Neural cell (in vitro differentiated cells): ENCODE measurements at regions not wholly inside any gene's neighbourhood (a gene's known extent, or its start where the extent isn't known, plus 50 kb on each side); places are given as distances from the start of the nearest gene placed in this dataset.

Source experiments
- CTCF ChIP-seq: fragments of 450-650 bp; IDR thresholded peaks from 2 replicates; pipeline ENCODE4 v1.5.1; 2014; ENCODE audit warnings: antibody characterized with exemption, mild to moderate bottlenecking, moderate library complexity; ENCODE audit not compliant: poor library complexity, severe bottlenecking
- EP300 ChIP-seq: fragments of 450-650 bp; conservative IDR thresholded peaks from 2 replicates; pipeline ENCODE4 v1.6.1; 2014; ENCODE audit warnings: antibody characterized with exemption, mild to moderate bottlenecking, moderate library complexity; ENCODE audit not compliant: poor library complexity, severe bottlenecking
- EZH2 ChIP-seq: fragments of 200-600, 300-800 bp; shearing (Covaris generic), sonication (generic); IDR thresholded peaks from 2 replicates; pipeline ENCODE4 v1.6.1; 2014; ENCODE audit warnings: antibody characterized with exemption, low read length, borderline replicate concordance, mild to moderate bottlenecking; ENCODE audit not compliant: insufficient read depth, poor library complexity, severe bottlenecking
- MXI1 ChIP-seq: fragments of 450-650 bp; conservative IDR thresholded peaks from 2 replicates; pipeline ENCODE4 v1.6.1; 2014; ENCODE audit warnings: antibody characterized with exemption, mild to moderate bottlenecking; ENCODE audit not compliant: poor library complexity, severe bottlenecking
- POLR2AphosphoS5 ChIP-seq: IDR thresholded peaks from 2 replicates; pipeline ENCODE4 v1.6.1; 2012
- REST ChIP-seq: IDR thresholded peaks from 2 replicates; pipeline ENCODE4 v1.6.1; 2012; ENCODE audit warnings: borderline replicate concordance
- SMC3 ChIP-seq: fragments of 450-650 bp; conservative IDR thresholded peaks from 2 replicates; pipeline ENCODE4 v1.6.1; 2014; ENCODE audit warnings: antibody characterized with exemption, mild to moderate bottlenecking, moderate library complexity; ENCODE audit not compliant: poor library complexity
- TAF1 ChIP-seq: IDR thresholded peaks from 2 replicates; pipeline ENCODE4 v1.6.1; 2012; ENCODE audit warnings: low read depth

- TF ChIP-seq CTCF, result no peak
- TF ChIP-seq EZH2, result no peak
- TF ChIP-seq EP300, result no peak
- no peak for TF ChIP-seq MXI1
- no peak for TF ChIP-seq POLR2AphosphoS5
- no peak for TF ChIP-seq TAF1
- TF ChIP-seq SMC3, result no peak
- no peak for TF ChIP-seq REST
Observed at GRCh38 chr16:66116163-66117002, 250.1 kb upstream of the CDH5 start.
